MM.1S (cell line): ENCODE measurements at regions not wholly inside any gene's neighbourhood (a gene's known extent, or its start where the extent isn't known, plus 50 kb on each side); places are given as distances from the start of the nearest gene placed in this dataset.

ENCODE experiments used
- CTCF ChIP-seq: fragments of 300-600 bp; sonication (generic); IDR thresholded peaks from 2 replicates; pipeline ENCODE4 v1.5.1; 2016; ENCODE audit warnings: antibody characterized with exemption, low read length, mixed read lengths
- EZH2 ChIP-seq: fragments of 300-600 bp; sonication (generic); optimal IDR thresholded peaks from 2 replicates; pipeline ENCODE3; 2017; ENCODE audit warnings: low read depth, mild to moderate bottlenecking, antibody characterized with exemption, low read length, mixed read lengths
- EZH2phosphoT487 ChIP-seq: fragments of 300-600 bp; sonication (generic); IDR thresholded peaks from 2 replicates; pipeline ENCODE4 v1.6.1; 2018; ENCODE audit warnings: antibody characterized with exemption, low read length

DNA sequence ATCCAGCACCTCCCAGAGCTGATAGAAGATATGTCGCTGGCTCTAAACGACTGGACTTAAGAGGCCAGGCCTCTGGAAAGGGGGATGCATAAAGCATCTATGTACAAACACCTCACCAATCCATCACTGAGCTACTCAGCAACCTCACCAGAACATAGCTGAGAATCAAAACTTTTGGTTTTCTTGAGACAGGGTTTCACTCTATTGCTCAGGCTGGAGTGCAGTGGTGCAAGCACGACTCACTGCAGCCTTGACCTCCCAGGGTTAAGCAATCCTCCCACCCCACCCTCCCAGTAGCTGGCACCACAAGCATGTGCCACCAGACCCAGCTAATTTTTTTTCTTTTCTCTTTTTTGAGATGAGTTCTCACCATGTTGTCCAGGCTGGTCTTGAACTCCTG, 62.9 kb upstream of the MSH6 start:
- TF ChIP-seq CTCF (no peak), EZH2 (no peak), EZH2phosphoT487 (no peak)
